ENCODE measurements at regions not wholly inside any gene's neighbourhood (a gene's known extent, or its start where the extent isn't known, plus 50 kb on each side); places are given as distances from the start of the nearest gene placed in this dataset.

DNA sequence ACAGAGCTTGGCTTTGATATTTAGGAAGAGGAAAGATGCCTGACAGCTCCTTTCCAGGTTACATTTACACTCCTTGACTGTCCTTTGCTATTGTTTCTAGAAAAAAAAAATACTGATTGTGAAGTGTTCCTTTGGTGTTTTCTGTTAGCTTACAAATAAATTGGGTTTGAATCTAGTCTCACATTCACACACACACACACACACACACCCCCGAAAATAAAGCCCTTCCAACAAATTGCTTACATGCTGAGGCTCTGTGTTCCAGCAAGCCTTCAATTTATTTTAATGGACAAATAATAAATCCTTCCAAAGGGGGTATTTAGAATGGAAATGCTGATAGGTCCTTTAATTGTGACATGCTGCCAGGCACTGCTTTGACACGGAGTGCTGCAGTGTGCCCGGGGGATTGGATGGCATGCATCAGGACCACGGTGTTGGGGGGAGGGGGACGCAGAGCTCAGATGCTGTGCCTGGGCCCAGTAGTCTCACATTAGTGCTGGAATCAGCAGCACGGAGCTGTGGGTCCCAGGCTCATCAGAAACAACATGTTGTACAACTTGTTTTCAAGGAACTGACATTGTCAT, 199.9 kb downstream of the CD83 start:
- H3K4me1 Mint-ChIP-seq, result peaks cover 25 to 43% of the 10 kb centered on the region in 2 experiments
- Histone ChIP-seq H2AFZ (ENCODE audit: low read length) (no peak overlapping the region), H3K9me3 (ENCODE audit: control insufficient read depth, low read depth, low read length) (no peaks in the 10 kb centered on the region), H3K18ac (ENCODE audit: insufficient read length, low read depth, low read length) (no peak overlapping the region), H4K91ac (ENCODE audit: insufficient read length, low read depth, low read length) (no peak overlapping the region), H3T11ph (ENCODE audit: low read length) (no peak overlapping the region), H2BK20ac (ENCODE audit: low read depth, low read length, poor library complexity, severe bottlenecking) (no peak overlapping the region), H3K4me2 (ENCODE audit: insufficient read depth, insufficient read length, low read length) (no peak overlapping the region), H3K56ac (ENCODE audit: insufficient read length, low read depth, low read length) (no peak overlapping the region), H3K4me1 (ENCODE audit: insufficient read depth, low read length) (peaks cover 3% of the 10 kb centered on the region; the same call in 1 of the 2 replicates), H3K23ac (ENCODE audit: insufficient read length, low read depth, low read length) (no peak overlapping the region), H2BK5ac (ENCODE audit: insufficient read length, low read length) (no peak overlapping the region), H2AK5ac (ENCODE audit: insufficient read length, low read length) (no peak overlapping the region), H3K27ac (ENCODE audit: insufficient read length, low read depth, low read length) (no peak overlapping the region), H2BK120ac (ENCODE audit: low read depth, low read length, poor library complexity, severe bottlenecking) (no peak overlapping the region), H2BK15ac (ENCODE audit: low read depth, low read length) (no peak overlapping the region), H4K8ac (replicated peaks; ENCODE audit: insufficient read length, low read depth, low read length) (no peak overlapping the region), H2BK12ac (ENCODE audit: insufficient read length, low read depth, low read length) (no peak overlapping the region), H3K4ac (ENCODE audit: low read depth, low read length) (no peak overlapping the region), H3K79me2 (ENCODE audit: insufficient read depth, low read length) (no peaks in the 10 kb centered on the region), H3K9ac (ENCODE audit: extremely low read depth, insufficient read length, low read length) (no peak overlapping the region), H3K27me3 (ENCODE audit: insufficient read depth, low read length) (no peaks in the 10 kb centered on the region), H3K14ac (ENCODE audit: insufficient read depth, low read length) (no peak overlapping the region), H4K20me1 (ENCODE audit: control insufficient read depth, insufficient read depth, insufficient read length) (no peaks in the 10 kb centered on the region), H3K79me1 (ENCODE audit: insufficient read depth, low read depth, low read length, poor library complexity, severe bottlenecking) (no peaks in the 10 kb centered on the region), H4K5ac (ENCODE audit: insufficient read length, low read depth, low read length) (no peak overlapping the region), H3K23me2 (ENCODE audit: insufficient read length, low read depth, low read length, poor library complexity, severe bottlenecking) (no peaks in the 10 kb centered on the region)
- H3K4me3 Mint-ChIP-seq, result no peak overlapping the region
- H3K27ac Mint-ChIP-seq, result 0 out of 7 replicates have a peak overlapping the region, but pooled peaks of 1 of the 3 experiments have one; percentile 49
- TF ChIP-seq, protein P1, sequence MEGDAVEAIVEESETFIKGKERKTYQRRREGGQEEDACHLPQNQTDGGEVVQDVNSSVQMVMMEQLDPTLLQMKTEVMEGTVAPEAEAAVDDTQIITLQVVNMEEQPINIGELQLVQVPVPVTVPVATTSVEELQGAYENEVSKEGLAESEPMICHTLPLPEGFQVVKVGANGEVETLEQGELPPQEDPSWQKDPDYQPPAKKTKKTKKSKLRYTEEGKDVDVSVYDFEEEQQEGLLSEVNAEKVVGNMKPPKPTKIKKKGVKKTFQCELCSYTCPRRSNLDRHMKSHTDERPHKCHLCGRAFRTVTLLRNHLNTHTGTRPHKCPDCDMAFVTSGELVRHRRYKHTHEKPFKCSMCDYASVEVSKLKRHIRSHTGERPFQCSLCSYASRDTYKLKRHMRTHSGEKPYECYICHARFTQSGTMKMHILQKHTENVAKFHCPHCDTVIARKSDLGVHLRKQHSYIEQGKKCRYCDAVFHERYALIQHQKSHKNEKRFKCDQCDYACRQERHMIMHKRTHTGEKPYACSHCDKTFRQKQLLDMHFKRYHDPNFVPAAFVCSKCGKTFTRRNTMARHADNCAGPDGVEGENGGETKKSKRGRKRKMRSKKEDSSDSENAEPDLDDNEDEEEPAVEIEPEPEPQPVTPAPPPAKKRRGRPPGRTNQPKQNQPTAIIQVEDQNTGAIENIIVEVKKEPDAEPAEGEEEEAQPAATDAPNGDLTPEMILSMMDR (conservative IDR thresholded peaks at IDR 0.05), result no peak; the same call in 2 of the 3 replicates
- H3K36me3 Mint-ChIP-seq (ENCODE audit: insufficient read depth in 1 of 3, low read depth in 3 of 3), result no peaks in the 10 kb centered on the region
- DNase-seq, result no peak
- H3K27me3 Mint-ChIP-seq (ENCODE audit: low read depth), result no peaks in the 10 kb centered on the region
- WGBS (ENCODE audit: extremely low coverage, insufficient read length, low lambda C conversion rate), result no CpG with 5 or more reads among the region's 6 CpGs
- no peaks in the 10 kb centered on the region for H3K9me3 Mint-ChIP-seq
